ENCODE measurements at regions not wholly inside any gene's neighbourhood (a gene's known extent, or its start where the extent isn't known, plus 50 kb on each side); places are given as distances from the start of the nearest gene placed in this dataset.

- TF ChIP-seq ZNF70 (CRISPR knock-in tag; IDR thresholded peaks at IDR 0.05), result no peak
- TF ChIP-seq ZC3H10 (CRISPR knock-in tag; IDR thresholded peaks at IDR 0.05), result no peak
- no peak for TF ChIP-seq PATZ1 (CRISPR knock-in tag; IDR thresholded peaks at IDR 0.05; ENCODE audit: borderline replicate concordance)
- no peak for TF ChIP-seq RARB (CRISPR knock-in tag; IDR thresholded peaks at IDR 0.05)
- TF ChIP-seq ARNTL (CRISPR knock-in tag; IDR thresholded peaks at IDR 0.05; ENCODE audit: borderline replicate concordance, low read depth), result no peak
- no peak for TF ChIP-seq ZFP30 (CRISPR knock-in tag; IDR thresholded peaks at IDR 0.05)
Observed at GRCh38 chr2:58860586-58860985, 619.5 kb upstream of the FANCL start.
